Panc1 (cell line): ENCODE measurements at regions not wholly inside any gene's neighbourhood (a gene's known extent, or its start where the extent isn't known, plus 50 kb on each side); places are given as distances from the start of the nearest gene placed in this dataset.

Experiments
- ATAC-seq: fragments of 200-7000 bp; cut with Tn5 transposase; 2 replicates; pipeline ENCODE4 v1.9.1; 2020; ENCODE audit warnings: mild to moderate bottlenecking, moderate library complexity
- BruUV-seq: library from RNA; stranded (reverse); fragments of 400-500 nt; replicated peaks from 2 replicates; lab custom pipeline; 2021; lab: Mats Ljungman, UMichigan
- CTCF ChIA-PET: fragments of 300-600 bp; sonication (Branson Sonifier 250); formaldehyde crosslinking; loops from one replicate; lab custom pipeline; 2022; ENCODE audit warnings: antibody characterized with exemption; lab: Charles Lee
- POLR2A ChIA-PET: fragments of 300-600 bp; sonication (Branson Sonifier 250); formaldehyde crosslinking; loops from one replicate; lab custom pipeline; 2022; ENCODE audit warnings: antibody characterized with exemption; lab: Charles Lee
- DNase-seq: peaks from one replicate; pipeline ENCODE4 v3.0.0-alpha.2; 2010; ENCODE audit warnings: low read depth, low spot score
- H3K27ac ChIP-seq: 2 replicates; pipeline ENCODE4 v1.5.1; 2011; ENCODE audit warnings: mild to moderate bottlenecking, low read length, inconsistent platforms
- H3K27me3 ChIP-seq: fragments of 200-500 bp; sonication (Bioruptor generic); 2 replicates; pipeline ENCODE4 v1.6.0; 2014; ENCODE audit warnings: low read length, inconsistent platforms; ENCODE audit not compliant: control insufficient read depth, insufficient read depth
- H3K36me3 ChIP-seq: fragments of 200-500 bp; sonication (Bioruptor generic); 2 replicates; pipeline ENCODE4 v1.5.1; 2014; ENCODE audit warnings: inconsistent platforms, mild to moderate bottlenecking, low read length, moderate library complexity; ENCODE audit not compliant: control insufficient read depth, insufficient read depth
- H3K4me1 ChIP-seq: 2 replicates; pipeline ENCODE4 v1.5.1; 2011; ENCODE audit warnings: inconsistent platforms, mild to moderate bottlenecking, low read length, moderate library complexity; ENCODE audit not compliant: control insufficient read depth, insufficient read depth
- H3K4me3 ChIP-seq, 2 experiments: 2 replicates each; pipeline ENCODE4 v1.5.1; 2011 to 2012; ENCODE audit warnings: low read depth in 2 of 2, low read length in 2 of 2, mild to moderate bottlenecking in 2 of 2, inconsistent platforms in 1 of 2, moderate library complexity in 1 of 2
- H3K9me3 ChIP-seq: fragments of 200-500 bp; sonication (Bioruptor generic); 2 replicates; pipeline ENCODE4 v1.5.1; 2014; ENCODE audit warnings: low read depth, mild to moderate bottlenecking, inconsistent platforms, low read length, moderate library complexity; ENCODE audit not compliant: control insufficient read depth, insufficient read depth
- POLR2AphosphoS5 ChIP-seq: IDR thresholded peaks from 2 replicates; pipeline ENCODE4 v1.6.1; 2012; ENCODE audit warnings: mild to moderate bottlenecking, low read depth, low read length, moderate library complexity
- SIN3A ChIP-seq: IDR thresholded peaks from 2 replicates; pipeline ENCODE4 v1.6.1; 2012; ENCODE audit warnings: low read depth, mild to moderate bottlenecking, low read length, moderate library complexity, borderline replicate concordance; ENCODE audit not compliant: insufficient read depth
- TCF7L2 ChIP-seq: IDR thresholded peaks from 2 replicates; pipeline ENCODE4 v1.6.1; 2011; ENCODE audit warnings: mild to moderate bottlenecking, low read depth, low read length, inconsistent platforms
- in situ Hi-C: cut with HindIII; loops from 2 replicates; pipeline ENCODE4 v1.10.0; 2016; ENCODE audit warnings: low sequenced_read_pairs, low pct_unique_long_range_greater_than_20kb
- intact Hi-C: fragments of 100-400 bp; cut with micrococcal nuclease; formaldehyde crosslinking; loops from one replicate; pipeline ENCODE4 v1.10.0; 2022; ENCODE audit not compliant: unreplicated experiment
- TF ChIP-seq, protein P1 (sequence below), 2 experiments: IDR thresholded peaks; 2 replicates each; pipeline ENCODE4 v1.6.1; 2011 to 2012; ENCODE audit warnings: low read depth in 2 of 2, control low read depth in 1 of 2, low read length in 1 of 2, mild to moderate bottlenecking in 1 of 2, moderate library complexity in 1 of 2; ENCODE audit not compliant: insufficient read depth in 1 of 2
- TF ChIP-seq, protein P2 (sequence below): fragments of 450-650 bp; IDR thresholded peaks from 2 replicates; pipeline ENCODE4 v1.5.1; 2017; ENCODE audit warnings: mild to moderate bottlenecking

DNA sequence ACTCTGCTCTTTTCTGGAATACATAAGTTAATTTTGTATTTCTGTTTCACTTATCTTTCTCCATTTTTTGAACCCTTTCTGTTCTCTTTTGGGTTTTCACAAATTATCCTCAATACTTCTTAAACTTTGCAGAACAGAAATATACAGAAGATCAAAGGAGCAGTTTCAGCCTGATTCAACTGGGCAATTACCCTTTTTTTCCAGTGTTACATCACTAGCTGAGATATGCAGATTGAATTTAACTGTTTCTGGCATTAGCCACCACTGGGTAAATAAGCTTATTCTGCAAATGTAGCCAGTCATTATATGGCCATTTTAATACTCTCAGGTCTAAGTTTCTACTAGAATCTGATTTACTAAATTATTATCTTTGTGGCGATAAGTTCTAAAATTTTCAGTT, 66.9 kb upstream of the GRID2 start:
- no peaks in the 10 kb centered on the region for H3K9me3 ChIP-seq
- in situ Hi-C loops (no loop called here), intact Hi-C loops (no loop called here)
- no peak for ATAC-seq
- no peaks in the 10 kb centered on the region for H3K4me1 ChIP-seq
- H3K27me3 ChIP-seq, result no peaks in the 10 kb centered on the region
- no TSS peak for BruUV-seq
- TF ChIP-seq, protein P1, sequence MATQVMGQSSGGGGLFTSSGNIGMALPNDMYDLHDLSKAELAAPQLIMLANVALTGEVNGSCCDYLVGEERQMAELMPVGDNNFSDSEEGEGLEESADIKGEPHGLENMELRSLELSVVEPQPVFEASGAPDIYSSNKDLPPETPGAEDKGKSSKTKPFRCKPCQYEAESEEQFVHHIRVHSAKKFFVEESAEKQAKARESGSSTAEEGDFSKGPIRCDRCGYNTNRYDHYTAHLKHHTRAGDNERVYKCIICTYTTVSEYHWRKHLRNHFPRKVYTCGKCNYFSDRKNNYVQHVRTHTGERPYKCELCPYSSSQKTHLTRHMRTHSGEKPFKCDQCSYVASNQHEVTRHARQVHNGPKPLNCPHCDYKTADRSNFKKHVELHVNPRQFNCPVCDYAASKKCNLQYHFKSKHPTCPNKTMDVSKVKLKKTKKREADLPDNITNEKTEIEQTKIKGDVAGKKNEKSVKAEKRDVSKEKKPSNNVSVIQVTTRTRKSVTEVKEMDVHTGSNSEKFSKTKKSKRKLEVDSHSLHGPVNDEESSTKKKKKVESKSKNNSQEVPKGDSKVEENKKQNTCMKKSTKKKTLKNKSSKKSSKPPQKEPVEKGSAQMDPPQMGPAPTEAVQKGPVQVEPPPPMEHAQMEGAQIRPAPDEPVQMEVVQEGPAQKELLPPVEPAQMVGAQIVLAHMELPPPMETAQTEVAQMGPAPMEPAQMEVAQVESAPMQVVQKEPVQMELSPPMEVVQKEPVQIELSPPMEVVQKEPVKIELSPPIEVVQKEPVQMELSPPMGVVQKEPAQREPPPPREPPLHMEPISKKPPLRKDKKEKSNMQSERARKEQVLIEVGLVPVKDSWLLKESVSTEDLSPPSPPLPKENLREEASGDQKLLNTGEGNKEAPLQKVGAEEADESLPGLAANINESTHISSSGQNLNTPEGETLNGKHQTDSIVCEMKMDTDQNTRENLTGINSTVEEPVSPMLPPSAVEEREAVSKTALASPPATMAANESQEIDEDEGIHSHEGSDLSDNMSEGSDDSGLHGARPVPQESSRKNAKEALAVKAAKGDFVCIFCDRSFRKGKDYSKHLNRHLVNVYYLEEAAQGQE (IDR thresholded peaks at IDR 0.05; ENCODE audit: insufficient read depth in 1 of 2, low read depth in 2 of 2, low read length in 1 of 2), result no peak
- no peak for TF ChIP-seq POLR2AphosphoS5
- TF ChIP-seq TCF7L2, result no peak
- POLR2A ChIA-PET, result no interaction called here
- H3K4me3 ChIP-seq, result no peak overlapping the region
- no peak overlapping the region for H3K27ac ChIP-seq
- H3K36me3 ChIP-seq, result no peaks in the 10 kb centered on the region
- CTCF ChIA-PET, result no interaction called here
- DNase-seq, result no peak

DNA sequence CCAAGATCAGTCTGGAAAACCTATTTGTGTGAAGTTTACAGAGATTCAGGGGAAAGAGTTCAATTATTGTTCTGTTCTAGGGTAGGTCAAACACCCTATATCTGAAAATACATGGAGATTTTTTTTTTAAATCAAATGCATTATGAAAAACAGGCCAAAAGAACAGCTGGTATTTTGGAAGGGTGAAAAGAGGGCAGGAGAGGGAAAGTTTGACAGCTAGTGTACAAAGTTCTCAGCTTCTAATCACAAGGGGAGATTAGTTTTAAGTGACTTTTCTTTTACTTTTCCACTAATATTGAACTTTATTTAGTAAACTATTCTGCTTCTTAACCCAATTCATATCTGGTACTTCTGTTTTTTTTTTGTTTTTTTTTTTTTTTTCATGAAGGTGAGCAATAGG, 66.2 kb upstream of the GRID2 start:
- CTCF ChIA-PET, result no interaction called here

More for the DNA sequence above, 66.2 kb upstream of the GRID2 start:
- DNase-seq, result no peak
- no peak for ATAC-seq
- POLR2A ChIA-PET, result no interaction called here
- Histone ChIP-seq H3K4me1 (no peaks in the 10 kb centered on the region), H3K4me3 (no peak overlapping the region), H3K27me3 (no peaks in the 10 kb centered on the region), H3K27ac (no peak overlapping the region), H3K9me3 (no peaks in the 10 kb centered on the region), H3K36me3 (no peaks in the 10 kb centered on the region)
- BruUV-seq, result no TSS peak
- TF ChIP-seq, protein P1 (IDR thresholded peaks at IDR 0.05; ENCODE audit: insufficient read depth in 1 of 2, low read depth in 2 of 2, low read length in 1 of 2), result no peak
- TF ChIP-seq, protein P2, sequence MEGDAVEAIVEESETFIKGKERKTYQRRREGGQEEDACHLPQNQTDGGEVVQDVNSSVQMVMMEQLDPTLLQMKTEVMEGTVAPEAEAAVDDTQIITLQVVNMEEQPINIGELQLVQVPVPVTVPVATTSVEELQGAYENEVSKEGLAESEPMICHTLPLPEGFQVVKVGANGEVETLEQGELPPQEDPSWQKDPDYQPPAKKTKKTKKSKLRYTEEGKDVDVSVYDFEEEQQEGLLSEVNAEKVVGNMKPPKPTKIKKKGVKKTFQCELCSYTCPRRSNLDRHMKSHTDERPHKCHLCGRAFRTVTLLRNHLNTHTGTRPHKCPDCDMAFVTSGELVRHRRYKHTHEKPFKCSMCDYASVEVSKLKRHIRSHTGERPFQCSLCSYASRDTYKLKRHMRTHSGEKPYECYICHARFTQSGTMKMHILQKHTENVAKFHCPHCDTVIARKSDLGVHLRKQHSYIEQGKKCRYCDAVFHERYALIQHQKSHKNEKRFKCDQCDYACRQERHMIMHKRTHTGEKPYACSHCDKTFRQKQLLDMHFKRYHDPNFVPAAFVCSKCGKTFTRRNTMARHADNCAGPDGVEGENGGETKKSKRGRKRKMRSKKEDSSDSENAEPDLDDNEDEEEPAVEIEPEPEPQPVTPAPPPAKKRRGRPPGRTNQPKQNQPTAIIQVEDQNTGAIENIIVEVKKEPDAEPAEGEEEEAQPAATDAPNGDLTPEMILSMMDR, result no peak
- TF ChIP-seq POLR2AphosphoS5 (no peak), TCF7L2 (no peak), SIN3A (no peak)
- in situ Hi-C loops, result no loop called here
- intact Hi-C loops, result no loop called here
